ENCODE measurements at regions not wholly inside any gene's neighbourhood (a gene's known extent, or its start where the extent isn't known, plus 50 kb on each side); places are given as distances from the start of the nearest gene placed in this dataset.
"Not testable (repeated sequence)": the region's sequence is repeated elsewhere in the genome, so short reads cannot be mapped to it uniquely, and the experiment has no call there.

DNA sequence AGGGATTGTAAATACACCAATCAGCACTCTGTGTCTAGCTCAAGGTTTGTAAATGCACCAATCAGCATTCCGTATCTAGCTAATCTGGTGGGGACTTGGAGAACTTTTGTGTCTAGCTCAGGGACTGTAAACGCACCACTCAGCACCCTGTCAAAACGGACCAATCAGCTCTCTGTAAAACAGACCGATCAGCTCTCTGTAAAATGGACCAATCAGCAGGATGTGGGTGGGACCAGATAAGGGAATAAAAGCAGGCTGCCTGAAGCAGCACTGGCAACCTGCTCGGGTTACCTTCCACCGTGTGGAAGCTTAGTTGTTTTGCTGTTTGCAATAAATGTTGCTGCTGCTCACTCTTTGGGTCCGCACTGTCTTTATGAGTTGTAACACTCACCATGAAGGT, 145.7 kb downstream of the PSAT1 start:
- TF ChIP-seq, protein P1, sequence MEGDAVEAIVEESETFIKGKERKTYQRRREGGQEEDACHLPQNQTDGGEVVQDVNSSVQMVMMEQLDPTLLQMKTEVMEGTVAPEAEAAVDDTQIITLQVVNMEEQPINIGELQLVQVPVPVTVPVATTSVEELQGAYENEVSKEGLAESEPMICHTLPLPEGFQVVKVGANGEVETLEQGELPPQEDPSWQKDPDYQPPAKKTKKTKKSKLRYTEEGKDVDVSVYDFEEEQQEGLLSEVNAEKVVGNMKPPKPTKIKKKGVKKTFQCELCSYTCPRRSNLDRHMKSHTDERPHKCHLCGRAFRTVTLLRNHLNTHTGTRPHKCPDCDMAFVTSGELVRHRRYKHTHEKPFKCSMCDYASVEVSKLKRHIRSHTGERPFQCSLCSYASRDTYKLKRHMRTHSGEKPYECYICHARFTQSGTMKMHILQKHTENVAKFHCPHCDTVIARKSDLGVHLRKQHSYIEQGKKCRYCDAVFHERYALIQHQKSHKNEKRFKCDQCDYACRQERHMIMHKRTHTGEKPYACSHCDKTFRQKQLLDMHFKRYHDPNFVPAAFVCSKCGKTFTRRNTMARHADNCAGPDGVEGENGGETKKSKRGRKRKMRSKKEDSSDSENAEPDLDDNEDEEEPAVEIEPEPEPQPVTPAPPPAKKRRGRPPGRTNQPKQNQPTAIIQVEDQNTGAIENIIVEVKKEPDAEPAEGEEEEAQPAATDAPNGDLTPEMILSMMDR (conservative IDR thresholded peaks at IDR 0.05; ENCODE audit: low read depth, low read length) = not testable (repeated sequence)
- TF ChIP-seq EZH2 (IDR thresholded peaks at IDR 0.05; ENCODE audit: borderline replicate concordance, low read depth, low read length, poor library complexity, severe bottlenecking) = not testable (repeated sequence)

Measured in A673 (cell line).